K562 (cell line): ENCODE measurements at regions not wholly inside any gene's neighbourhood (a gene's known extent, or its start where the extent isn't known, plus 50 kb on each side); places are given as distances from the start of the nearest gene placed in this dataset.

Source experiments
- ATAC-seq: fragments of 200-7000 bp; cut with Tn5 transposase; 3 replicates; pipeline ENCODE4 v1.9.1; 2020; ENCODE audit warnings: moderate library complexity
- BruUV-seq: library from RNA; stranded (reverse); fragments of 400-500 nt; replicated peaks from 2 replicates; lab custom pipeline; 2021; lab: Mats Ljungman, UMichigan
- CTCF ChIA-PET: fragments of 300-600 bp; formaldehyde crosslinking; extraction: SDS; loops from one replicate; lab custom pipeline; 2021; ENCODE audit warnings: low intra/inter-chr PET ratio; lab: Yijun Ruan, JAX
- POLR2A ChIA-PET: fragments of 300-600, 350-650 bp; sonication (Branson Sonifier 250); formaldehyde crosslinking; extraction: SDS; loops from one replicate; lab custom pipeline; 2021; ENCODE audit warnings: antibody characterized with exemption, inconsistent platforms; lab: Yijun Ruan, JAX
- DNase-seq, 4 experiments: peaks; one replicate each; pipeline versions ENCODE4 v3.0.0 to v3.0.0-alpha.2; 2011 to 2018; ENCODE audit warnings: low spot score in 3 of 4, mixed read lengths in 3 of 4; ENCODE audit errors: extremely low read depth in 1 of 4
- FAIRE-seq: peaks from 2 replicates; lab custom pipeline; 2011; peaks lifted over from hg19 to GRCh38; lab: Jason Lieb, UNC
- H2AFZ ChIP-seq: 2 replicates; pipeline ENCODE4 v1.6.0; 2011; ENCODE audit warnings: low read depth, low read length, control low read depth, inconsistent platforms
- H3K27ac ChIP-seq: fragments of 200-600 bp; 3 replicates; pipeline ENCODE4 v1.8.0; 2011; ENCODE audit warnings: low read depth, mild to moderate bottlenecking, control low read depth, inconsistent platforms, low read length, moderate library complexity, mixed read lengths; ENCODE audit errors: extremely low read depth
- H3K27me3 ChIP-seq, 2 experiments: fragments of 300-600 bp in 1 of 2; 2 replicates in 1 of 2; 3 replicates in 1 of 2; pipeline versions ENCODE4 v1.6.0 to v1.8.0; 2011; ENCODE audit warnings: inconsistent platforms in 2 of 2, low read length in 2 of 2, mild to moderate bottlenecking in 1 of 2, mixed read lengths in 1 of 2, moderate library complexity in 1 of 2; ENCODE audit not compliant: control insufficient read depth in 2 of 2, insufficient read depth in 2 of 2
- H3K36me3 ChIP-seq: fragments of 300-600 bp; 3 replicates; pipeline ENCODE4 v1.8.0; 2011; ENCODE audit warnings: mild to moderate bottlenecking, low read length, inconsistent platforms; ENCODE audit not compliant: control insufficient read depth, insufficient read depth
- H3K4me1 ChIP-seq, 2 experiments: fragments of 200-600 bp in 1 of 2; replicated peaks in 1 of 2; 2 replicates in 1 of 2; 3 replicates in 1 of 2; pipeline versions ENCODE4 v1.5.1 to v1.8.0; 2011; ENCODE audit warnings: inconsistent platforms in 2 of 2, low read length in 2 of 2, mild to moderate bottlenecking in 1 of 2, mixed read lengths in 1 of 2, moderate library complexity in 1 of 2; ENCODE audit not compliant: control insufficient read depth in 2 of 2, insufficient read depth in 2 of 2
- H3K4me2 ChIP-seq: 2 replicates; pipeline ENCODE4 v1.6.1; 2011; ENCODE audit warnings: low read length, control low read depth, inconsistent platforms, mixed read lengths; ENCODE audit not compliant: insufficient read depth
- H3K4me3 ChIP-seq: fragments of 200-600 bp; sonication (generic), shearing (Covaris generic); 2 replicates; pipeline ENCODE4 v1.5.1; 2016; ENCODE audit warnings: control low read depth, inconsistent platforms
- H3K79me2 ChIP-seq: fragments of 200-600 bp; 3 replicates; pipeline ENCODE4 v1.8.0; 2011; ENCODE audit warnings: low read length, inconsistent platforms; ENCODE audit not compliant: control insufficient read depth, insufficient read depth
- H3K9ac ChIP-seq, 2 experiments: 2 replicates each; pipeline versions ENCODE4 v1.6.0 to v1.6.1; 2011; ENCODE audit warnings: low read depth in 2 of 2, low read length in 2 of 2, control low read depth in 1 of 2, inconsistent platforms in 1 of 2, mild to moderate bottlenecking in 1 of 2, mixed read lengths in 1 of 2; ENCODE audit not compliant: insufficient read depth in 1 of 2
- H3K9me1 ChIP-seq: one replicate; pipeline ENCODE4 v1.6.0; 2011; ENCODE audit warnings: inconsistent platforms, mild to moderate bottlenecking, low read length, moderate library complexity; ENCODE audit not compliant: control insufficient read depth, insufficient read depth
- H3K9me3 ChIP-seq: replicated peaks from 2 replicates; pipeline ENCODE4 v1.5.1; 2011; ENCODE audit warnings: low read depth, low read length, inconsistent platforms; ENCODE audit not compliant: control insufficient read depth, insufficient read depth
- H4K20me1 ChIP-seq: replicated peaks from 2 replicates; pipeline ENCODE4 v1.6.1; 2011; ENCODE audit warnings: low read length, inconsistent platforms, mixed read lengths; ENCODE audit not compliant: control insufficient read depth, insufficient read depth
- CAMTA2 ChIP-seq: fragments of 250-450 bp; sonication (Bioruptor Pico); conservative IDR thresholded peaks from 2 replicates; pipeline ENCODE4 v1.5.1; 2022
- CHD4 ChIP-seq: fragments of 200-600 bp; sonication (generic); IDR thresholded peaks from 3 replicates; pipeline ENCODE4 v1.6.1; 2012; ENCODE audit warnings: low read depth, mild to moderate bottlenecking, mixed read lengths, low read length, inconsistent platforms; ENCODE audit not compliant: insufficient read depth, insufficient replicate concordance, poor library complexity, severe bottlenecking
- ESRRB ChIP-seq: fragments of 250-450 bp; sonication (Bioruptor Pico); IDR thresholded peaks from 2 replicates; pipeline ENCODE4 v1.5.0; 2020; ENCODE audit warnings: mild to moderate bottlenecking, moderate library complexity, borderline replicate concordance
- GATA2 ChIP-seq: sonication (generic); formaldehyde crosslinking; IDR thresholded peaks from 2 replicates; pipeline ENCODE4 v1.4.0; 2020; ENCODE audit warnings: mild to moderate bottlenecking, missing genetic modification reagents
- MAZ ChIP-seq, 2 experiments: fragments of 450-650 bp in 1 of 2; sonication (generic) in 1 of 2; formaldehyde crosslinking; IDR thresholded peaks in 1 of 2; conservative IDR thresholded peaks in 1 of 2; 2 replicates each; pipeline versions ENCODE4 v1.4.0 to v1.5.0; 2020; ENCODE audit warnings: mild to moderate bottlenecking in 1 of 2, missing genetic modification reagents in 1 of 2
- NFIC ChIP-seq: fragments of 450-650 bp; IDR thresholded peaks from 2 replicates; pipeline ENCODE4 v1.6.1; 2017; ENCODE audit warnings: mild to moderate bottlenecking, inconsistent platforms
- NR3C1 ChIP-seq: sonication (generic); formaldehyde crosslinking; IDR thresholded peaks from 2 replicates; pipeline ENCODE4 v1.8.1; 2022; ENCODE audit warnings: missing genetic modification reagents
- RBBP5 ChIP-seq: fragments of 200-600 bp; sonication (generic); IDR thresholded peaks from 2 replicates; pipeline ENCODE4 v1.6.1; 2012; ENCODE audit warnings: borderline replicate concordance, mild to moderate bottlenecking, low read length, control low read depth, inconsistent platforms; ENCODE audit not compliant: insufficient read depth, poor library complexity, severe bottlenecking
- RBM14 ChIP-seq: fragments of 200-400 bp; formaldehyde crosslinking; IDR thresholded peaks from 2 replicates; pipeline ENCODE4 v1.6.1; 2018; ENCODE audit warnings: low read depth, mild to moderate bottlenecking, low read length, moderate library complexity, borderline replicate concordance; ENCODE audit not compliant: insufficient read depth
- TEAD1 ChIP-seq, 2 experiments: fragments of 450-650 bp in 1 of 2; sonication (generic) in 1 of 2; formaldehyde crosslinking; IDR thresholded peaks; 2 replicates each; pipeline versions ENCODE4 v1.4.0 to v1.8.0; 2020 to 2022; ENCODE audit warnings: mild to moderate bottlenecking in 2 of 2, missing genetic modification reagents in 1 of 2
- WGBS: fragments of 100-300 bp; shearing (Covaris generic); methylation state at CpG from one replicate; pipeline ENCODE4 v1.1.6; 2016; ENCODE audit warnings: low coverage, mixed read lengths; ENCODE audit not compliant: insufficient coverage; ENCODE audit errors: missing lambda C conversion rate; 5-methylcytosine and 5-hydroxymethylcytosine counted together
- in situ Hi-C: fragments of 300-500 bp; cut with MboI; formaldehyde crosslinking; loops from 4 replicates; pipeline ENCODE4 v1.15.0; 2018; ENCODE audit warnings: inconsistent platforms, mixed read lengths
- intact Hi-C: fragments of 100-400 bp; cut with micrococcal nuclease; formaldehyde crosslinking; loops from 2 replicates; pipeline ENCODE4 v1.14.2; 2022
- TF ChIP-seq, protein P1 (sequence below): IDR thresholded peaks from 3 replicates; pipeline ENCODE4 v1.6.1; 2011; ENCODE audit warnings: borderline replicate concordance, mild to moderate bottlenecking, moderate library complexity; ENCODE audit not compliant: insufficient read length; ENCODE audit errors: extremely low read depth
- TF ChIP-seq, protein P2 (sequence below): sonication (generic); formaldehyde crosslinking; IDR thresholded peaks from 2 replicates; pipeline ENCODE4 v1.9.0; 2022; ENCODE audit warnings: mild to moderate bottlenecking, missing genetic modification reagents

DNA sequence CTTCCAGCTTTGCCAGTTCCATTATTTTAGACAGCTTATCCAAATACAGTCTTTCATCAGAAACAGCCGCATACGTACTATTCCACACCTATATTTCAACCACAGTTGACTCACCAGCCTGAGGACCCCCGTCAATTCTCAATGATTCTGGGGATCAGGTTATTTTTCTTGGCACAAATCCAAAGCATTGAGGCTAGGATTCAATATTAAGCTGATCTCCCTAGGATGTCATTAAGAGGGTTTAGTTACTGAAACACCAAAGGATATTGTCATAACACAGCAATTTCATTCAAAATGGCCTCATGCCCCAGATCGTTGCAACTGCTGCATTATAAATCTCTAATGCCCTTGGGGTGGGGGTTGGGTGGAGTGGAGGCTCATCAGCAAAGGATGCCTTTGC is 214.6 kb downstream of the PTEN start:
- in situ Hi-C loops, result loop anchor here (25.0 kb wide), 1 partner anchor 216 kb away; the partner anchor contains the start of genes KLLN and PTEN
- no peak for DNase-seq
- Histone ChIP-seq H3K4me2 (no peak overlapping the region), H3K4me3 (no peak overlapping the region), H3K4me1 (no peaks in the 10 kb centered on the region; a peak in 1 of 5 replicates), H3K9me3 (no peaks in the 10 kb centered on the region), H3K27me3 (no peaks in the 10 kb centered on the region; a peak in 1 of 5 replicates), H3K36me3 (no peaks in the 10 kb centered on the region), H2AFZ (no peak overlapping the region), H4K20me1 (no peaks in the 10 kb centered on the region), H3K9me1 (no peaks in the 10 kb centered on the region), H3K9ac (no peak overlapping the region), H3K79me2 (no peaks in the 10 kb centered on the region), H3K27ac (no peak overlapping the region)
- no peak for FAIRE-seq
- TF ChIP-seq NR3C1, result no peak
- TF ChIP-seq NFIC, result 0 out of 2 replicates have a peak, but pooled peaks have one; percentile 5
- 19% methylated on average over 4 of the region's 4 CpGs for WGBS
- intact Hi-C loops, result no loop called here
- no TSS peak for BruUV-seq
- ATAC-seq, result no peak
- ChIA-PET POLR2A (no interaction called here), CTCF (no interaction called here)

DNA sequence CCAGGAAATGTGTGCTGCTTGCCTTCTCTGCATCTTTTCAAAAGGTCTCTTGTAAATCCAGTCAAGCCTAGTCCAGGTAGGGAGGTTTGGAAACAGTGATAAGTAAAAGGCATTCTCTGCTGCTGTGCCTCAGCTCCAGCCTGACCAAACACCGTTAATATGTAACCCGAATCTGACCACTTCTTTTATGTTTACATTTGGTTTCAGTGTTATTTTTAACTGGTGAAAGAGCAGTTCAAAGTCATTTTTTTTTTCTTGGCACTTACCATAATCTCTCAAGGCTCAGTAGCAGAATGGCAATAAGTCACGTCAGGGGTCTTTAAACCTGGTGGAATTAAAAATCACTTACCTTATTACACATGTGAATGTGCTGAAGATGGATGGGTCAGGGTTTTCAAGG is 216.8 kb downstream of the PTEN start:
- no peaks in the 10 kb centered on the region for H3K9me1 ChIP-seq
- H3K27me3 ChIP-seq, result no peaks in the 10 kb centered on the region
- no peaks in the 10 kb centered on the region for H4K20me1 ChIP-seq
- no peaks in the 10 kb centered on the region for H3K9me3 ChIP-seq
- DNase-seq (no peak), FAIRE-seq (no peak), ATAC-seq (no peak)
- no peak overlapping the region for H3K27ac ChIP-seq
- in situ Hi-C loops, result loop anchor here (25.0 kb wide), 1 partner anchor 218 kb away; the partner anchor contains the start of genes KLLN and PTEN
- 0% methylated on average over 3 of the region's 3 CpGs for WGBS
- H2AFZ ChIP-seq, result no peak overlapping the region
- H3K79me2 ChIP-seq, result no peaks in the 10 kb centered on the region
- intact Hi-C loops, result no loop called here
- ChIA-PET POLR2A (no interaction called here), CTCF (no interaction called here)
- no peak overlapping the region for H3K9ac ChIP-seq
- H3K4me1 ChIP-seq, result no peaks in the 10 kb centered on the region; a peak in 1 of 5 replicates
- H3K36me3 ChIP-seq, result no peaks in the 10 kb centered on the region
- H3K4me2 ChIP-seq, result no peak overlapping the region
- H3K4me3 ChIP-seq, result no peak overlapping the region
- BruUV-seq, result no TSS peak
- TF ChIP-seq GATA2 (CRISPR knock-in tag), result no peak
- TF ChIP-seq, protein P1, sequence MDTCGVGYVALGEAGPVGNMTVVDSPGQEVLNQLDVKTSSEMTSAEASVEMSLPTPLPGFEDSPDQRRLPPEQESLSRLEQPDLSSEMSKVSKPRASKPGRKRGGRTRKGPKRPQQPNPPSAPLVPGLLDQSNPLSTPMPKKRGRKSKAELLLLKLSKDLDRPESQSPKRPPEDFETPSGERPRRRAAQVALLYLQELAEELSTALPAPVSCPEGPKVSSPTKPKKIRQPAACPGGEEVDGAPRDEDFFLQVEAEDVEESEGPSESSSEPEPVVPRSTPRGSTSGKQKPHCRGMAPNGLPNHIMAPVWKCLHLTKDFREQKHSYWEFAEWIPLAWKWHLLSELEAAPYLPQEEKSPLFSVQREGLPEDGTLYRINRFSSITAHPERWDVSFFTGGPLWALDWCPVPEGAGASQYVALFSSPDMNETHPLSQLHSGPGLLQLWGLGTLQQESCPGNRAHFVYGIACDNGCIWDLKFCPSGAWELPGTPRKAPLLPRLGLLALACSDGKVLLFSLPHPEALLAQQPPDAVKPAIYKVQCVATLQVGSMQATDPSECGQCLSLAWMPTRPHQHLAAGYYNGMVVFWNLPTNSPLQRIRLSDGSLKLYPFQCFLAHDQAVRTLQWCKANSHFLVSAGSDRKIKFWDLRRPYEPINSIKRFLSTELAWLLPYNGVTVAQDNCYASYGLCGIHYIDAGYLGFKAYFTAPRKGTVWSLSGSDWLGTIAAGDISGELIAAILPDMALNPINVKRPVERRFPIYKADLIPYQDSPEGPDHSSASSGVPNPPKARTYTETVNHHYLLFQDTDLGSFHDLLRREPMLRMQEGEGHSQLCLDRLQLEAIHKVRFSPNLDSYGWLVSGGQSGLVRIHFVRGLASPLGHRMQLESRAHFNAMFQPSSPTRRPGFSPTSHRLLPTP, result no peak
- no peak for TF ChIP-seq MAZ (CRISPR knock-in tag; conservative IDR thresholded peaks at IDR 0.05 in 1 of 2, IDR thresholded peaks at IDR 0.05 in 1 of 2)
- no peak for TF ChIP-seq TEAD1 (CRISPR knock-in tag; IDR thresholded peaks at IDR 0.05)
- TF ChIP-seq, protein P2, sequence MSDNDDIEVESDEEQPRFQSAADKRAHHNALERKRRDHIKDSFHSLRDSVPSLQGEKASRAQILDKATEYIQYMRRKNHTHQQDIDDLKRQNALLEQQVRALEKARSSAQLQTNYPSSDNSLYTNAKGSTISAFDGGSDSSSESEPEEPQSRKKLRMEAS, result no peak
- no peak for TF ChIP-seq CHD4
- no peak for TF ChIP-seq CAMTA2
- TF ChIP-seq RBBP5, result no peak
- TF ChIP-seq ESRRB, result no peak
- TF ChIP-seq RBM14, result no peak
